GM19035 (cell line): ENCODE measurements at regions not wholly inside any gene's neighbourhood (a gene's known extent, or its start where the extent isn't known, plus 50 kb on each side); places are given as distances from the start of the nearest gene placed in this dataset.

ENCODE experiments used
- ATAC-seq: cut with Tn5 transposase; IDR thresholded peaks from one replicate; pipeline ENCODE4 v1.9.1; 2021; ENCODE audit not compliant: unreplicated experiment

GRCh38 chr13:53807251-53807834 lies 778.7 kb downstream of the OLFM4 start:
- no peak for ATAC-seq

GRCh38 chr13:53821632-53822031 lies 793.0 kb downstream of the OLFM4 start:
- no peak for ATAC-seq

- ATAC-seq: no peak
Measured at GRCh38 chr13:53822136-53822535, 793.5 kb downstream of the OLFM4 start.

GRCh38 chr13:53839461-53839860 lies 810.8 kb downstream of the OLFM4 start:
- no peak for ATAC-seq

GRCh38 chr13:53844473-53845146 lies 816.0 kb downstream of the OLFM4 start:
- no peak for ATAC-seq

- ATAC-seq: no peak
Measured at GRCh38 chr13:53847502-53847901, 818.9 kb downstream of the OLFM4 start.

GRCh38 chr13:53848366-53848961 lies 819.9 kb downstream of the OLFM4 start:
- ATAC-seq: no peak

- ATAC-seq: no peak
Measured at GRCh38 chr13:53854321-53854720, 825.7 kb downstream of the OLFM4 start.

- no peak for ATAC-seq
Measured at GRCh38 chr13:53856573-53857195, 828.1 kb downstream of the OLFM4 start.

GRCh38 chr13:53863520-53863919 lies 834.9 kb downstream of the OLFM4 start:
- ATAC-seq: no peak

GRCh38 chr13:53873558-53873957 lies 844.9 kb downstream of the OLFM4 start:
- no peak for ATAC-seq

- no peak for ATAC-seq
Measured at GRCh38 chr13:53878861-53879260, 850.2 kb downstream of the OLFM4 start.

- no peak for ATAC-seq
Measured at GRCh38 chr13:53885997-53886396, 857.4 kb downstream of the OLFM4 start.

GRCh38 chr13:53890696-53891095 lies 862.1 kb downstream of the OLFM4 start:
- ATAC-seq: no peak

- no peak for ATAC-seq
Measured at GRCh38 chr13:53901593-53901992, 873.0 kb downstream of the OLFM4 start.

- no peak for ATAC-seq
Measured at GRCh38 chr13:53907891-53908290, 879.3 kb downstream of the OLFM4 start.

GRCh38 chr13:53920916-53921315 lies 892.3 kb downstream of the OLFM4 start:
- no peak for ATAC-seq

- no peak for ATAC-seq
Measured at GRCh38 chr13:53921473-53921872, 892.9 kb downstream of the OLFM4 start.

GRCh38 chr13:53941588-53942190 lies 913.1 kb downstream of the OLFM4 start:
- ATAC-seq: no peak

GRCh38 chr13:53946500-53946899 lies 917.9 kb downstream of the OLFM4 start:
- ATAC-seq: no peak

- ATAC-seq: no peak
Measured at GRCh38 chr13:53953183-53953582, 924.6 kb downstream of the OLFM4 start.
